Activated naive CD4-positive, alpha-beta T cell treated with Interleukin-2 at 50 U/mL for 16 hours (primary cell): ENCODE measurements at regions not wholly inside any gene's neighbourhood (a gene's known extent, or its start where the extent isn't known, plus 50 kb on each side); places are given as distances from the start of the nearest gene placed in this dataset.

Experiments used
- DNase-seq: peaks from one replicate; pipeline ENCODE4 v3.0.0-alpha.2; 2020

DNA sequence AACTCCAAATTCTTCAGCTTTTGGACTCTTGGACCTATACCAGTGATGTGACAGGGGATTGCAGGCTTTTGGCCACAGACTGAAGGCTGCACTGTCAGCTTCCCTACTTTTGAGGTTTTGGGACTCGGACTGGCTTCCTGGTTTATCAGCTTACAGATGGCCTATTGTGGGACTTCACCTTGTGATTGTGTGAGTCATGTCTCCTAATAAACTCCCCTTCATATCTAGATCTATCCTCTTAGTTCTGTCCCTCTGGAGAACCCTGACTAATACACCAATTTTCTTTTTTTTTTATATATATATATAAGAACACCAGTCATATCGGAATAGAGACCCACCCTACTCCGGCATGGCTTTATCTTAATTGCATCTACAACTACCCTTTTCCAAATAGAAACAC is 166.8 kb downstream of the ETV1 start:
- DNase-seq, result no peak

DNA sequence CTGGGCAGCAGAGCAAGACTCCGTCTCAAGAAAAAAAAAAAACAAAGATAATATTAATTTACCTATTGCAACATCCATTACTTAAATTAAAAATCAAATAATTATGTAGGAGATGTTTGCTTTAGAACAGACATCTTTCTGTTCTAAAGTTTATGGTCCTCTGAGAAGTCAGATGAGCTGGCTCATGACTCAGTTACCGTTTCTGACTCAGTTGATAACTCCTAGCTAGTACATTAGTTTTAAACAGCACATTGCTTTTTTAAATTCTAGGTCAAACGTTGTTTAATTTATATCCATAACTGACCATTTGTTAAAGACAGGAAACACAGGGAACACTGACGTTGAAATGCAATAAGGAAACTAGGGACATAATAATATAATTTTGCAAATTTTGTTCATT is 162.7 kb downstream of the ETV1 start:
- no peak for DNase-seq

DNA sequence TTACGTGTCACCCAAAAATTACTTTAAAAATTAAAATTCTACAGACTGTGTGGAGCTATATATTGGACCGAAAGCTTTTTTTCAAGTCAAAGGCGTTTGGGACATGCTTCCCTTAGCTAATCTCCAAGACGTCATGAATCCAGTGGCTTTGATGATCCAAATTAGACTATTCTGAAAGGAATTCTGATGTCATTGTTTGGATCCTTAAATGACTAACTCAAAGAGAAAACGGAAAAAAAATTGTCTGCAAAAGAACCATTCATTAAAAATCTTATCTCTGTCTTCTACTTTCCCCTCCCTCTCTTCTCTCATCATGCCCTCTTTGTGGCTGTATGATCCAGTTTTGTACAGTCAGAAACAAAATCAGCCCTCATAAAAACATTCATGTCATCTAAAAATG is 161.8 kb downstream of the ETV1 start:
- DNase-seq, result no peak

DNA sequence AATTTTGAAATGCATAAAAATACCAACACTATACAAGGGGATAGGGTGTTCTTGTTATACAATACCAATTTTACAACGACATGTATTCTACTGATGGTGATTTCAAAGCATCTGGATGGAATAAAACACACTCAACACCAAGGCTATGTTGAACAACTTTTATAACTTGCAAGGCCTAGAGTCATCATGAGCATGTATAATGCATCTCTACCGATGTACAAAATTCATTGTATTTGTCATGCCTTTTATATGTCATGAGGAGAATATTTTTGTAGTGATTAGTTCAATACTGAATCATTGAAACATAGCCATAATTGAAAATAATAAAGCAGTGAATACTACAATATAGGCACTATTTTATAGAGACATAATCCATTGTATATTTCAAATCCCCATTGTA is 160.2 kb downstream of the ETV1 start:
- no peak for DNase-seq

DNA sequence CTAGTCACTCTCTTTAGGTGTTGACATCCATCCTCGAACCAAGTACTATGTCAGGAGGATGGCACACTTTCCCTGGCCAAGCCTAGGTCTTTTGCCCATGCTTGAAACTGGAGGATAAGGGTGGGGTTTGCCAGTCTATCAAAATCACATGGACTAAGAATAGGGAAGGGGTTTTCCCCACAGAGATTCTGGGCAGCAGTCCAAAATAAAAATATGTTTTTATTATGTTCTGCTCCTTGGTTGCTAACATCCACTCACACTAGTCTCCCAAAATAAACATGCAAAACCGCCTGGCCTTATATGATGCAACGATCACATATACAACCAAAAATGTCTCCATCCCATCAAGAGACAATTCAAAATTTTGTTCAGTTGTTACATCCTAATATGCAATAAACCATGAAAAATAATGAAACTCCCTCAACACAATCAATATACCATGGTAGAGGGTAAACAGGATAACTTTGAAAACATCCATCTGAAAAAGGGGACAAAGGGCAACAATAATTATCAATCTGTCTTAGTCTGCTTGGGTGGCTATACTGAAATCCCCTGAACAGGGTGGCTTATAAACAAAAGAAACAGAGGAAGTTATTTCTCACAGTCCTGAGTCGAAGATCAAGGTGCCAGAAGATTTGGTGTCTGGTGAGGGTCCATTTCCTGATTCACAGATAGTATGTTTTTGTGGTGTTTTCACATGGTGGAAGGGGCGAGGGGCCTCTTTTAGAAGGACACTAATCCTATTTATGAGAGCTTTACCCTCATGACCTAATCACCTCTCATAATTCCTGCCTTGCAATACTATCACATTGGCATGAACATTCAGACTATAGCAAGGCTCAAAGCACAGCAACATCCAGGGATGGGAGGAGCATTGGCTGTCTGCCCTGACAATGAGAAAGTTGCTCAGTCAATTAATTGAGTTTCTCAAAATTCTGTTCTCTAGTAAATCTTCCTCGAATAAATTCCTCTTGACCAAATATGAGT is 159.3 kb downstream of the ETV1 start:
- DNase-seq, result no peak

DNA sequence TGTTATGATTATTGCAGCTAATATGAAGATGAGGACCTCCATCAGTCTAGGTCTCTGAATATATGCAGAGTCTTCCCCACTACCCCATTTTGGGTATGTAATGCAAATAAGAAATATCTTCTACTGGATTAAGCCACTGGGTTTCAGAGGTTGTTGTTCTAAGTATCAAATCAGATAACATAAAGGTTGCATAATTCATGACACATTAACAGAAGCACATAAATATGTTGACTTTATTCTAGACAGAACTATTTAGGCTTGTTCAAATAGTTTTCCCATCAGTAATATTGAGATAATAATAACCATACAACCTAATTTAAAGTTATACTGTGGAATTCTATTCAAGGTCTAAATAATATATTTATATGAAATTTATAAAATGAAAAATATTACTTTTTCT is 157.1 kb downstream of the ETV1 start:
- DNase-seq, result no peak

DNA sequence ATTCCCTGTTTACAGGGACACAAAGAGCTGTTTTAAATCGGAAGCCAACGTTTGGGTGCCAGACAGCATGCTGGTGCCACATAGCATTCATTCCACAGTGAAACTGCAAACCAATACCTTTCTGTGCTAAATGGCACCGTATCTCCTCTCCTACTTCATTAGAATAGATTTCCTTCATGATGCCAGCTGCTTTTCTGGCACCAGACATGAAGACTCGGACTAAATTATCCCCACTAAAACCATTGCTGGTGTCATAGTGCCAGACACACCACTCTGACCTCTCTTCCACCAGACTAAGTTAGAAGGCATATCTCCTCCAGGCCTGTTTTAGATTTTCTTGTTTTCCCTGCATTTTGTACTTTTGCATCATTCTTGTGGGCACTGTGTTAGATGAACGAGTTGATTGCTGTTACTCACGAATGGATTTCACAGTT is 155.1 kb downstream of the ETV1 start:
- no peak for DNase-seq

DNA sequence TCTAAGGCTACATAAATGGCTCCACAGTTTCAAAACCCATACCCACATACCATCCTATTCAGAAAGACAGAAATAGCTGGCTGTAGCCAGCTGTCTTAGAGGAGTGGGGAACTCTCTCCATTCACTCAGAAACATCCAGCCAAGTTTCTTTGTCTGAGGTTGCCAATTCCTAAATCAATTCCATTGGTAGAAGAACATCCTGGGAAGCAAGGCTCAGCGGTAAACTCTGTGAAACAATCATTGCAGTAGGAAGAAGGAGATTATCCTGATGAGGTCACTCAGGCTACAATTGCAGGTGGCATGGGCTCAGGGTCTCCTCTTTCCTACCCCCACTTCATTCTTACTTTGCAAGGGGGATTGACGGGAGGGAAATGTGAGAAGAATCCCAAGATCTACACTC is 154.0 kb downstream of the ETV1 start:
- no peak for DNase-seq

DNA sequence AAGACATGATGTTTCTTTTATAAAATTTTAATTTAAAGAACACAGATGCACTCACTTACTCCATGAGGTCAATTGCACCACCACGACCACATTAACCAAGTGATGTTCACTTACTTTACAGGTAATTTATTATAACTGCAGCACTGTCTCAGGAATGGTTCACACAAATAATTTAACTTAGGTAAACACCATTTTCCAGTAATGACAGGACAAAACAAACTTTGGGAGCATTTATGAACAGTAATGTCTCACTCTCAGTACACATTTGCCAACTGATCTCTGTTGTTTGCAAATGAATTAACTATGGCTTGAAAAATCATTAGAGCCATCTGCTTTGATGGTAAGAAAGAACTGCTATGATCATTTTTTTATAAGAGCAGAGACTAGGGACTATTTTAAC is 150.4 kb downstream of the ETV1 start:
- DNase-seq, result no peak
